PFSK-1 (cell line): ENCODE measurements at regions not wholly inside any gene's neighbourhood (a gene's known extent, or its start where the extent isn't known, plus 50 kb on each side); places are given as distances from the start of the nearest gene placed in this dataset.

Experiments
- FOXP2 ChIP-seq: optimal IDR thresholded peaks from 2 replicates; pipeline ENCODE3; 2011; ENCODE audit warnings: borderline replicate concordance, control low read depth, inconsistent platforms; ENCODE audit not compliant: insufficient read depth; ENCODE audit errors: extremely low read length, extremely low read depth
- POLR2AphosphoS5 ChIP-seq: IDR thresholded peaks from 2 replicates; pipeline ENCODE4 v1.6.1; 2012; ENCODE audit warnings: low read depth, mild to moderate bottlenecking, control low read depth, low read length, moderate library complexity
- REST ChIP-seq, 2 experiments: IDR thresholded peaks; 2 replicates each; pipeline versions ENCODE4 v1.6.1 to v1.8.0; 2011 to 2012; ENCODE audit warnings: low read depth in 2 of 2, low read length in 2 of 2, control low read depth in 1 of 2, inconsistent platforms in 1 of 2, mild to moderate bottlenecking in 1 of 2, moderate library complexity in 1 of 2; ENCODE audit not compliant: insufficient read depth in 1 of 2
- SIN3A ChIP-seq: IDR thresholded peaks from 2 replicates; pipeline ENCODE4 v1.6.1; 2012; ENCODE audit warnings: mild to moderate bottlenecking, low read length, moderate library complexity, borderline replicate concordance; ENCODE audit not compliant: insufficient read depth
- TAF1 ChIP-seq: IDR thresholded peaks from 2 replicates; pipeline ENCODE4 v1.6.1; 2012; ENCODE audit warnings: low read length, control low read depth, borderline replicate concordance; ENCODE audit not compliant: insufficient read depth

GRCh38 chr3:6726811-6727210, 134.1 kb upstream of the GRM7 start:
- TF ChIP-seq SIN3A (no peak), POLR2AphosphoS5 (no peak), REST (IDR thresholded peaks at IDR 0.05; ENCODE audit: insufficient read depth in 1 of 2, low read depth in 2 of 2, low read length in 2 of 2) (no peak)

GRCh38 chr3:6732807-6733206, 128.1 kb upstream of the GRM7 start:
- TF ChIP-seq REST (IDR thresholded peaks at IDR 0.05; ENCODE audit: insufficient read depth in 1 of 2, low read depth in 2 of 2, low read length in 2 of 2) (no peak), POLR2AphosphoS5 (no peak), FOXP2 (no peak), SIN3A (no peak), TAF1 (no peak)

- TF ChIP-seq POLR2AphosphoS5 (no peak), FOXP2 (no peak), SIN3A (no peak), TAF1 (no peak), REST (IDR thresholded peaks at IDR 0.05; ENCODE audit: insufficient read depth in 1 of 2, low read depth in 2 of 2, low read length in 2 of 2) (no peak)
Measured at GRCh38 chr3:6733699-6734394, 127.1 kb upstream of the GRM7 start.

- no peak for TF ChIP-seq FOXP2
- no peak for TF ChIP-seq SIN3A
- TF ChIP-seq TAF1 = no peak
Measured at GRCh38 chr3:6734395-6734746, 126.5 kb upstream of the GRM7 start.

GRCh38 chr3:6736836-6737629, 123.9 kb upstream of the GRM7 start:
- TF ChIP-seq POLR2AphosphoS5 = no peak
- TF ChIP-seq FOXP2 = no peak
- TF ChIP-seq SIN3A = no peak
- no peak for TF ChIP-seq TAF1
- TF ChIP-seq REST (IDR thresholded peaks at IDR 0.05; ENCODE audit: insufficient read depth in 1 of 2, low read depth in 2 of 2, low read length in 2 of 2) = no peak
